ENCODE measurements at regions not wholly inside any gene's neighbourhood (a gene's known extent, or its start where the extent isn't known, plus 50 kb on each side); places are given as distances from the start of the nearest gene placed in this dataset.

DNA sequence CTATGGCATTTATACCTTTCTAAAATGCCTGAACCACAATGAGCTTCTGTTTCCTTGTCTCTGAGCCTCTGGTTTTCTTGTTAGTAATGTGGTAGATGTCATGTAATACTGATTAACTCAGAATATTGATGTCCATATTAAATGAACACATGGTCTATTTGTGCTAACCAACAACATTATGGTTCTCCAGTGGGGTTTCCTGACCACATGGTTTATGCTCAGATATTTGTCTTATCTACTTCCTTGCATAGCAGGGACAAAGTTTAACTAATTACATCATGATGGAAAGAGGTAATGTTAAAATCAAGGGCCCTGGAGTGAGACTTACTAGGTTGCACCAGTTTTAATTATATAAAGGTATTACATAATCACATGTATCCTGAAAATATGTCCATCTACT is 62.6 kb upstream of the SCN10A start (continued):
- no peak for TF ChIP-seq CHD7 (IDR thresholded peaks at IDR 0.05; ENCODE audit: insufficient replicate concordance, low read length)

Measured in H1 (cell line).